Mesenchymal stem cell (in vitro differentiated cells and primary cell): ENCODE measurements at regions not wholly inside any gene's neighbourhood (a gene's known extent, or its start where the extent isn't known, plus 50 kb on each side); places are given as distances from the start of the nearest gene placed in this dataset.

Source experiments
- DNase-seq: peaks from one replicate; pipeline ENCODE4 v3.0.0-alpha.2; 2013
- H2AFZ ChIP-seq: one replicate; pipeline ENCODE4 v1.6.1; 2013; ENCODE audit warnings: low read depth, mild to moderate bottlenecking, control low read depth, inconsistent platforms, low read length, moderate library complexity
- H2AK5ac ChIP-seq: 2 replicates; pipeline ENCODE4 v1.6.1; 2013; ENCODE audit warnings: low read length, moderate library complexity, mild to moderate bottlenecking, inconsistent platforms; ENCODE audit not compliant: severe bottlenecking
- H2BK120ac ChIP-seq: one replicate; pipeline ENCODE4 v1.6.1; 2013; ENCODE audit warnings: low read depth, mild to moderate bottlenecking, inconsistent platforms, low read length, moderate library complexity
- H2BK12ac ChIP-seq, 2 experiments: one replicate each; pipeline ENCODE4 v1.6.1; 2013; ENCODE audit warnings: inconsistent platforms in 2 of 2, low read length in 2 of 2, mild to moderate bottlenecking in 2 of 2, moderate library complexity in 2 of 2, control low read depth in 1 of 2
- H2BK15ac ChIP-seq: one replicate; pipeline ENCODE4 v1.6.1; 2013; ENCODE audit warnings: mild to moderate bottlenecking, low read depth, inconsistent platforms; ENCODE audit not compliant: poor library complexity, severe bottlenecking
- H2BK5ac ChIP-seq: 2 replicates; pipeline ENCODE4 v1.6.1; 2013; ENCODE audit warnings: low read depth, mild to moderate bottlenecking, low read length, control low read depth, inconsistent platforms; ENCODE audit not compliant: poor library complexity, severe bottlenecking
- H3K14ac ChIP-seq, 2 experiments: one replicate each; pipeline ENCODE4 v1.6.1; 2013; ENCODE audit warnings: inconsistent platforms in 2 of 2, low read length in 2 of 2, control low read depth in 1 of 2, mild to moderate bottlenecking in 1 of 2, moderate library complexity in 1 of 2
- H3K18ac ChIP-seq, 2 experiments: one replicate each; pipeline ENCODE4 v1.6.1; 2013; ENCODE audit warnings: inconsistent platforms in 2 of 2, low read length in 2 of 2, control low read depth in 1 of 2, low read depth in 1 of 2, mild to moderate bottlenecking in 1 of 2
- H3K23ac ChIP-seq, 2 experiments: one replicate each; pipeline ENCODE4 v1.6.1; 2013; ENCODE audit warnings: inconsistent platforms in 2 of 2, low read length in 2 of 2, mild to moderate bottlenecking in 2 of 2, moderate library complexity in 2 of 2, control low read depth in 1 of 2
- H3K27ac ChIP-seq: 2 replicates; pipeline ENCODE4 v1.5.1; 2013; ENCODE audit warnings: mild to moderate bottlenecking, moderate library complexity, low read length, control low read depth, inconsistent platforms; ENCODE audit not compliant: poor library complexity, severe bottlenecking
- H3K27me3 ChIP-seq, 2 experiments: 2 replicates each; pipeline versions ENCODE4 v1.6.1 to v1.7.0; 2013; ENCODE audit warnings: low read length in 2 of 2, mild to moderate bottlenecking in 2 of 2, moderate library complexity in 2 of 2, control low read depth in 1 of 2, inconsistent platforms in 1 of 2; ENCODE audit not compliant: control insufficient read depth in 1 of 2, insufficient read depth in 1 of 2
- H3K36me3 ChIP-seq, 2 experiments: 2 replicates each; pipeline versions ENCODE4 v1.6.1 to v1.7.0; 2013; ENCODE audit warnings: low read length in 2 of 2, control low read depth in 1 of 2, inconsistent platforms in 1 of 2, low read depth in 1 of 2, mild to moderate bottlenecking in 1 of 2; ENCODE audit not compliant: insufficient read depth in 2 of 2, control insufficient read depth in 1 of 2
- H3K4ac ChIP-seq, 2 experiments: one replicate each; pipeline ENCODE4 v1.6.1; 2013; ENCODE audit warnings: inconsistent platforms in 2 of 2, low read length in 2 of 2, mild to moderate bottlenecking in 2 of 2, moderate library complexity in 2 of 2, control low read depth in 1 of 2, low read depth in 1 of 2
- H3K4me1 ChIP-seq: 2 replicates; pipeline ENCODE4 v1.6.1; 2013; ENCODE audit warnings: low read depth, low read length, control low read depth; ENCODE audit not compliant: control insufficient read depth, insufficient read depth
- H3K4me2 ChIP-seq: 2 replicates; pipeline ENCODE4 v1.6.1; 2013; ENCODE audit warnings: low read length, mild to moderate bottlenecking, inconsistent platforms; ENCODE audit not compliant: poor library complexity, severe bottlenecking
- H3K4me3 ChIP-seq, 2 experiments: 2 replicates each; pipeline versions ENCODE4 v1.5.1 to v1.7.0; 2013; ENCODE audit warnings: low read length in 2 of 2, mild to moderate bottlenecking in 2 of 2, control low read depth in 1 of 2, low read depth in 1 of 2; ENCODE audit not compliant: insufficient read depth in 1 of 2
- H3K79me1 ChIP-seq: replicated peaks from 2 replicates; pipeline ENCODE4 v1.6.1; 2013; ENCODE audit warnings: mild to moderate bottlenecking, control low read depth, low read length, inconsistent platforms; ENCODE audit not compliant: poor library complexity, severe bottlenecking
- H3K9ac ChIP-seq: 2 replicates; pipeline ENCODE4 v1.7.0; 2013; ENCODE audit warnings: mild to moderate bottlenecking, low read length, moderate library complexity
- H3K9me3 ChIP-seq: 2 replicates; pipeline ENCODE4 v1.7.0; 2013; ENCODE audit warnings: mild to moderate bottlenecking, low read length; ENCODE audit not compliant: control insufficient read depth
- H4K8ac ChIP-seq: one replicate; pipeline ENCODE4 v1.6.1; 2013; ENCODE audit warnings: inconsistent platforms, mild to moderate bottlenecking, low read length, moderate library complexity
- H4K91ac ChIP-seq: one replicate; pipeline ENCODE4 v1.6.1; 2013; ENCODE audit warnings: mild to moderate bottlenecking, low read length, inconsistent platforms
- WGBS: methylation state at CpG from one replicate; pipeline ENCODE4 v1.1.7; 2013; ENCODE audit warnings: mixed read lengths; 5-methylcytosine and 5-hydroxymethylcytosine counted together

GRCh38 chr19:31676271-31677004, 327.2 kb upstream of the TSHZ3 start:
- Histone ChIP-seq H3K14ac (no peak overlapping the region), H3K4me3 (no peak overlapping the region), H3K4ac (peak overlapping the region in 1 of 2 experiments; percentile 33), H2AK5ac (no peak overlapping the region), H3K23ac (no peak overlapping the region), H3K18ac (peak overlapping the region in 1 of 2 experiments; percentile 48), H3K9ac (no peak overlapping the region), H3K27me3 (peaks cover 0 to 3% of the 10 kb centered on the region in 2 experiments), H3K36me3 (no peaks in the 10 kb centered on the region), H2AFZ (no peak overlapping the region), H3K27ac (no peak overlapping the region), H2BK15ac (no peak overlapping the region), H3K4me1 (no peaks in the 10 kb centered on the region), H3K79me1 (no peaks in the 10 kb centered on the region), H2BK120ac (no peak overlapping the region), H3K9me3 (no peaks in the 10 kb centered on the region), H2BK12ac (no peak overlapping the region), H4K91ac (no peak overlapping the region), H3K4me2 (no peak overlapping the region), H4K8ac (no peak overlapping the region), H2BK5ac (no peak overlapping the region)
- 54% methylated on average over 2 of the region's 3 CpGs for WGBS
- DNase-seq: peak; percentile 12

- H2AK5ac ChIP-seq: no peak overlapping the region
These were observed 329.2 kb upstream of the TSHZ3 start for GRCh38 chr19:31678421-31678820.

GRCh38 chr19:31681121-31681520, 331.9 kb upstream of the TSHZ3 start:
- peaks cover 7% of the 10 kb centered on the region for H3K9me3 ChIP-seq
- peaks cover 0 to 7% of the 10 kb centered on the region in 2 experiments for H3K27me3 ChIP-seq
- no peak overlapping the region for H3K18ac ChIP-seq
- H3K9ac ChIP-seq: no peak overlapping the region
- no peak overlapping the region for H2BK15ac ChIP-seq
- DNase-seq: no peak
- H3K4me1 ChIP-seq: no peaks in the 10 kb centered on the region
- no peak overlapping the region for H3K4me3 ChIP-seq
- no peak overlapping the region for H4K8ac ChIP-seq
- H3K23ac ChIP-seq: no peak overlapping the region
- H3K79me1 ChIP-seq: no peaks in the 10 kb centered on the region
- no peak overlapping the region for H2BK12ac ChIP-seq
- no peak overlapping the region for H3K27ac ChIP-seq
- H4K91ac ChIP-seq: no peak overlapping the region
- no peaks in the 10 kb centered on the region for H3K36me3 ChIP-seq
- H3K4me2 ChIP-seq: no peak overlapping the region
- H3K4ac ChIP-seq: no peak overlapping the region
- H2BK5ac ChIP-seq: no peak overlapping the region
- no peak overlapping the region for H2AK5ac ChIP-seq
- H2BK120ac ChIP-seq: no peak overlapping the region
- no peak overlapping the region for H3K14ac ChIP-seq
- no peak overlapping the region for H2AFZ ChIP-seq
- WGBS: no CpG with 5 or more reads among the region's 4 CpGs

More at GRCh38 chr19:31678421-31678820, 329.2 kb upstream of the TSHZ3 start:
- H3K27me3 ChIP-seq: peaks cover 0 to 7% of the 10 kb centered on the region in 2 experiments
- no peak overlapping the region for H3K18ac ChIP-seq
- H3K9ac ChIP-seq: no peak overlapping the region
- H3K14ac ChIP-seq: no peak overlapping the region
- no peak overlapping the region for H3K4me2 ChIP-seq
- no peak overlapping the region for H2BK15ac ChIP-seq
- H4K8ac ChIP-seq: no peak overlapping the region
- H3K79me1 ChIP-seq: no peaks in the 10 kb centered on the region
- no peak overlapping the region for H3K4ac ChIP-seq
- no peak overlapping the region for H2BK12ac ChIP-seq
- H2AFZ ChIP-seq: no peak overlapping the region
- no peak overlapping the region for H3K27ac ChIP-seq
- no peak for DNase-seq
- H3K36me3 ChIP-seq: no peaks in the 10 kb centered on the region
- WGBS: 61% methylated on average over 3 of the region's 3 CpGs
- H3K4me3 ChIP-seq: no peak overlapping the region
- H3K23ac ChIP-seq: no peak overlapping the region
- no peaks in the 10 kb centered on the region for H3K4me1 ChIP-seq
- peak overlapping the region; percentile 27 for H4K91ac ChIP-seq
- H3K9me3 ChIP-seq: no peaks in the 10 kb centered on the region
- H2BK120ac ChIP-seq: no peak overlapping the region
- no peak overlapping the region for H2BK5ac ChIP-seq

- no peak overlapping the region for H3K18ac ChIP-seq
- H3K23ac ChIP-seq: no peak overlapping the region
- no peak overlapping the region for H3K9ac ChIP-seq
- no peak overlapping the region for H2AFZ ChIP-seq
- H3K4me3 ChIP-seq: no peak overlapping the region
- H3K14ac ChIP-seq: no peak overlapping the region
- no peak overlapping the region for H2BK12ac ChIP-seq
- no peak overlapping the region for H2BK5ac ChIP-seq
- no peak overlapping the region for H2AK5ac ChIP-seq
- DNase-seq: no peak
- no peak overlapping the region for H4K91ac ChIP-seq
- no peaks in the 10 kb centered on the region for H3K36me3 ChIP-seq
- H4K8ac ChIP-seq: no peak overlapping the region
- no peak overlapping the region for H2BK15ac ChIP-seq
- peaks cover 9% of the 10 kb centered on the region for H3K9me3 ChIP-seq
- peaks cover 0 to 2% of the 10 kb centered on the region in 2 experiments for H3K27me3 ChIP-seq
- H3K27ac ChIP-seq: no peak overlapping the region
- H3K4me2 ChIP-seq: no peak overlapping the region
- no peak overlapping the region for H3K4ac ChIP-seq
- H2BK120ac ChIP-seq: no peak overlapping the region
- no peaks in the 10 kb centered on the region for H3K79me1 ChIP-seq
- H3K4me1 ChIP-seq: no peaks in the 10 kb centered on the region
- 83% methylated on average over 14 of the region's 14 CpGs for WGBS
These were observed 344.1 kb upstream of the TSHZ3 start for GRCh38 chr19:31693131-31693932.
